H1 (cell line): ENCODE measurements at regions not wholly inside any gene's neighbourhood (a gene's known extent, or its start where the extent isn't known, plus 50 kb on each side); places are given as distances from the start of the nearest gene placed in this dataset.

Experiments used
- ASH2L ChIP-seq: fragments of 200-600, 300-600 bp; sonication (generic); IDR thresholded peaks from one replicate; pipeline ENCODE4 v1.7.1; 2017; ENCODE audit warnings: low read length
- BCL11A ChIP-seq, 2 experiments: IDR thresholded peaks; one replicate each; pipeline ENCODE4 v1.6.1; 2011; ENCODE audit warnings: low read depth in 2 of 2, low read length in 2 of 2, mild to moderate bottlenecking in 2 of 2
- NRF1 ChIP-seq: IDR thresholded peaks from 2 replicates; pipeline ENCODE4 v1.6.1; 2011; ENCODE audit warnings: mild to moderate bottlenecking, low read depth, low read length, improper control_type of control experiment
- RXRA ChIP-seq: IDR thresholded peaks from 2 replicates; pipeline ENCODE4 v1.6.1; 2011; ENCODE audit warnings: low read depth, mild to moderate bottlenecking, low read length, moderate library complexity; ENCODE audit not compliant: insufficient read depth
- SIX5 ChIP-seq: IDR thresholded peaks from 2 replicates; pipeline ENCODE4 v1.6.1; 2011; ENCODE audit warnings: mild to moderate bottlenecking, low read depth, low read length

GRCh38 chr1:102628109-102628613, 480.2 kb downstream of the COL11A1 start (continued):
- no peak for TF ChIP-seq ASH2L
- TF ChIP-seq SIX5 = no peak
- no peak for TF ChIP-seq NRF1
- TF ChIP-seq RXRA = no peak
- no peak for TF ChIP-seq BCL11A (IDR thresholded peaks at IDR 0.05; ENCODE audit: low read depth in 2 of 2, low read length in 2 of 2)
- TF ChIP-seq, all 59 proteins: peak for 0
